ENCODE measurements at regions not wholly inside any gene's neighbourhood (a gene's known extent, or its start where the extent isn't known, plus 50 kb on each side); places are given as distances from the start of the nearest gene placed in this dataset.

GRCh38 chr3:177536873-177537272 lies 339.6 kb upstream of the TBL1XR1 start:
- TF ChIP-seq, protein P1, sequence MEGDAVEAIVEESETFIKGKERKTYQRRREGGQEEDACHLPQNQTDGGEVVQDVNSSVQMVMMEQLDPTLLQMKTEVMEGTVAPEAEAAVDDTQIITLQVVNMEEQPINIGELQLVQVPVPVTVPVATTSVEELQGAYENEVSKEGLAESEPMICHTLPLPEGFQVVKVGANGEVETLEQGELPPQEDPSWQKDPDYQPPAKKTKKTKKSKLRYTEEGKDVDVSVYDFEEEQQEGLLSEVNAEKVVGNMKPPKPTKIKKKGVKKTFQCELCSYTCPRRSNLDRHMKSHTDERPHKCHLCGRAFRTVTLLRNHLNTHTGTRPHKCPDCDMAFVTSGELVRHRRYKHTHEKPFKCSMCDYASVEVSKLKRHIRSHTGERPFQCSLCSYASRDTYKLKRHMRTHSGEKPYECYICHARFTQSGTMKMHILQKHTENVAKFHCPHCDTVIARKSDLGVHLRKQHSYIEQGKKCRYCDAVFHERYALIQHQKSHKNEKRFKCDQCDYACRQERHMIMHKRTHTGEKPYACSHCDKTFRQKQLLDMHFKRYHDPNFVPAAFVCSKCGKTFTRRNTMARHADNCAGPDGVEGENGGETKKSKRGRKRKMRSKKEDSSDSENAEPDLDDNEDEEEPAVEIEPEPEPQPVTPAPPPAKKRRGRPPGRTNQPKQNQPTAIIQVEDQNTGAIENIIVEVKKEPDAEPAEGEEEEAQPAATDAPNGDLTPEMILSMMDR (IDR thresholded peaks at IDR 0.05) = no peak
- H3K4me3 ChIP-seq (ENCODE audit: low read depth in 1 of 2, low read length in 1 of 2) = no peak overlapping the region

DNA sequence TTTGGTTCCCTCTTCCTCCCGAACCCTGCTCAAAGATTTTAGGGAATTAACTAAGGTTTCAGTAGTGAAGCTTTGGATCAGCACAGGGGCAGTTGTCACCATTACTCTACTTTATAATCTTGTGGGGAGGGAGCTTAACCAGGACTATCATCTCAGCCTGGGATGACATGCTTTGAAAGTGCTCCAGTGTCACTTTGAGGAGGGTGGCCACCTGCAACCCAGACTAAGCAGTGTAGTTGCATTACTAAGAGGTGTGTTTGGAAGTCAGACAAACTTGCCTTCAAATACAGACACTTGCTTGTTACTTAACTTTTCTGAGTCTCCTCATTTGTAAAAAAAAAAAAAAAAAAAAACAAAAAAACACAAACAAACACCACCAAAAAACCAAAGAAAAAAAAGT lies 340.3 kb upstream of the TBL1XR1 start:
- H3K36me3 ChIP-seq = no peaks in the 10 kb centered on the region
- no peak overlapping the region for H3K27ac ChIP-seq
- no peak overlapping the region for H3K4me3 ChIP-seq (ENCODE audit: low read depth in 1 of 2, low read length in 1 of 2)
- H3K4me1 ChIP-seq (ENCODE audit: control insufficient read depth in 1 of 2, insufficient read depth in 1 of 2, low read depth in 1 of 2, low read length in 1 of 2) = peaks cover 10 to 18% of the 10 kb centered on the region in 2 experiments
- no peaks in the 10 kb centered on the region for H3K9me3 ChIP-seq
- H3K27me3 ChIP-seq = no peaks in the 10 kb centered on the region
- TF ChIP-seq, protein P1 (IDR thresholded peaks at IDR 0.05) = no peak

More at GRCh38 chr3:177536873-177537272, 339.6 kb upstream of the TBL1XR1 start:
- Histone ChIP-seq H3K27me3 (no peaks in the 10 kb centered on the region), H3K9me3 (no peaks in the 10 kb centered on the region), H3K27ac (no peak overlapping the region), H3K4me1 (ENCODE audit: control insufficient read depth in 1 of 2, insufficient read depth in 1 of 2, low read depth in 1 of 2, low read length in 1 of 2) (peaks cover 10 to 18% of the 10 kb centered on the region in 2 experiments), H3K36me3 (no peaks in the 10 kb centered on the region)

GRCh38 chr3:177538048-177538749 lies 340.9 kb upstream of the TBL1XR1 start:
- Histone ChIP-seq H3K4me1 (ENCODE audit: control insufficient read depth in 1 of 2, insufficient read depth in 1 of 2, low read depth in 1 of 2, low read length in 1 of 2) (peaks cover 10 to 18% of the 10 kb centered on the region in 2 experiments), H3K36me3 (no peaks in the 10 kb centered on the region), H3K4me3 (ENCODE audit: low read depth in 1 of 2, low read length in 1 of 2) (peak overlapping the region in 1 of 2 experiments; percentile 8), H3K27me3 (no peaks in the 10 kb centered on the region), H3K9me3 (no peaks in the 10 kb centered on the region), H3K27ac (peak overlapping the region; percentile 65)
- TF ChIP-seq, protein P1 (IDR thresholded peaks at IDR 0.05) = no peak

- H3K9me3 ChIP-seq = no peaks in the 10 kb centered on the region
- peak overlapping the region; percentile 65 for H3K27ac ChIP-seq
- H3K4me3 ChIP-seq (ENCODE audit: low read depth in 1 of 2, low read length in 1 of 2) = peak overlapping the region in 1 of 2 experiments; percentile 8
- H3K4me1 ChIP-seq (ENCODE audit: control insufficient read depth in 1 of 2, insufficient read depth in 1 of 2, low read depth in 1 of 2, low read length in 1 of 2) = peaks cover 10 to 18% of the 10 kb centered on the region in 2 experiments
- H3K36me3 ChIP-seq = no peaks in the 10 kb centered on the region
- TF ChIP-seq, protein P1 (IDR thresholded peaks at IDR 0.05) = no peak
- H3K27me3 ChIP-seq = no peaks in the 10 kb centered on the region
These were observed 341.8 kb upstream of the TBL1XR1 start for GRCh38 chr3:177538750-177539730.

DNA sequence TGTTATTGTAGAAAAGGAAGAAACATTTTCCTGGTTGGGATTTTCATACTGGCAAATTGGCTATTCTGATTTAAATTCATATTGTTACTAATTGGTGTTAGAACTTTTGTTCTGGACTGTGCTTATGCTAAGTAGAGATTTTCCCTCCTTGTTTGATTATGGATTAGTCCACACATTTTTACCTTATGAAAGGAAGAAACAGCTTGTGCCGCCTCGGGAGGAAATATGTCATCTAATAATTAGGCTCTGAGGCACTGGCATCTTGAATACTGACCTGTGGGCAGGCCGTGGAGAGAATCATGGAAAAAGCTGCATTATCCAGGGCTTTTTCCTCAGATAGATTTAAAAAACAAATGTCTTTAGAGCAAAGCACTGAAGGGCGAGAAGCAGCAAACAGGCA lies 344.3 kb upstream of the TBL1XR1 start:
- H3K27me3 ChIP-seq = no peaks in the 10 kb centered on the region
- TF ChIP-seq, protein P1 (IDR thresholded peaks at IDR 0.05) = no peak
- H3K4me1 ChIP-seq (ENCODE audit: control insufficient read depth in 1 of 2, insufficient read depth in 1 of 2, low read depth in 1 of 2, low read length in 1 of 2) = peaks cover 10 to 18% of the 10 kb centered on the region in 2 experiments
- H3K27ac ChIP-seq = no peak overlapping the region
- no peaks in the 10 kb centered on the region for H3K36me3 ChIP-seq
- no peak overlapping the region for H3K4me3 ChIP-seq (ENCODE audit: low read depth in 1 of 2, low read length in 1 of 2)
- H3K9me3 ChIP-seq = no peaks in the 10 kb centered on the region
